Ovary (tissue), 3 donors: ENCODE measurements at regions not wholly inside any gene's neighbourhood (a gene's known extent, or its start where the extent isn't known, plus 50 kb on each side); places are given as distances from the start of the nearest gene placed in this dataset.

ENCODE experiments used
- POLR2A ChIP-seq: fragments of 450-650 bp; IDR thresholded peaks from one replicate; pipeline ENCODE4 v1.6.1; 2017; ENCODE audit warnings: antibody characterized with exemption, mild to moderate bottlenecking, moderate library complexity
- TF ChIP-seq, protein P1 (sequence below), 3 donors: fragments of 450-650 bp in 2 of 3; fragments of 200-600 bp in 1 of 3; IDR thresholded peaks; one replicate each; pipeline versions ENCODE4 v1.5.1 to v1.8.0; 2016 to 2022; ENCODE audit warnings: antibody characterized with exemption in 3 of 3, mild to moderate bottlenecking in 1 of 3
- donor health status: DM: no; HTN: no; CAD: no.

DNA sequence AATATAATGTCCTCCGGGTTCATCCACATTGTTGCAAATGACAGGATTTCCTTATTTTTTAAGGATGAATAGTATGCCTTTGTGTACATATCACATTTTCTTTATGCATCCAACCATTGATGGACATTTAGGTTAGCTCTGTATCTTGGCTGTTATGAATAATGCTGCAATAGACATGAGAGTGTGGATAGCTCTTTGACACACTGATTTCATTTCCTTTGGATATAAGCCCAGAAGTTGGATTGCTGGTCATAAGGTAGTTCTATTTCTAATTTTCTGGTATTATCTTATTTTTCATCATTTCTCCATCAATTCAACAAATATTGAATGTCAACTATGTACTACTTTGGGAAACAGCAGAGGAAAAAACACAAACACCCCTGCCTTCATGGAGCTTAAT is 423.3 kb downstream of the MTX2 start:
- TF ChIP-seq, protein P1, sequence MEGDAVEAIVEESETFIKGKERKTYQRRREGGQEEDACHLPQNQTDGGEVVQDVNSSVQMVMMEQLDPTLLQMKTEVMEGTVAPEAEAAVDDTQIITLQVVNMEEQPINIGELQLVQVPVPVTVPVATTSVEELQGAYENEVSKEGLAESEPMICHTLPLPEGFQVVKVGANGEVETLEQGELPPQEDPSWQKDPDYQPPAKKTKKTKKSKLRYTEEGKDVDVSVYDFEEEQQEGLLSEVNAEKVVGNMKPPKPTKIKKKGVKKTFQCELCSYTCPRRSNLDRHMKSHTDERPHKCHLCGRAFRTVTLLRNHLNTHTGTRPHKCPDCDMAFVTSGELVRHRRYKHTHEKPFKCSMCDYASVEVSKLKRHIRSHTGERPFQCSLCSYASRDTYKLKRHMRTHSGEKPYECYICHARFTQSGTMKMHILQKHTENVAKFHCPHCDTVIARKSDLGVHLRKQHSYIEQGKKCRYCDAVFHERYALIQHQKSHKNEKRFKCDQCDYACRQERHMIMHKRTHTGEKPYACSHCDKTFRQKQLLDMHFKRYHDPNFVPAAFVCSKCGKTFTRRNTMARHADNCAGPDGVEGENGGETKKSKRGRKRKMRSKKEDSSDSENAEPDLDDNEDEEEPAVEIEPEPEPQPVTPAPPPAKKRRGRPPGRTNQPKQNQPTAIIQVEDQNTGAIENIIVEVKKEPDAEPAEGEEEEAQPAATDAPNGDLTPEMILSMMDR (IDR thresholded peaks at IDR 0.05), result no peak
- no peak for TF ChIP-seq POLR2A
